ENCODE measurements at regions not wholly inside any gene's neighbourhood (a gene's known extent, or its start where the extent isn't known, plus 50 kb on each side); places are given as distances from the start of the nearest gene placed in this dataset.

DNA sequence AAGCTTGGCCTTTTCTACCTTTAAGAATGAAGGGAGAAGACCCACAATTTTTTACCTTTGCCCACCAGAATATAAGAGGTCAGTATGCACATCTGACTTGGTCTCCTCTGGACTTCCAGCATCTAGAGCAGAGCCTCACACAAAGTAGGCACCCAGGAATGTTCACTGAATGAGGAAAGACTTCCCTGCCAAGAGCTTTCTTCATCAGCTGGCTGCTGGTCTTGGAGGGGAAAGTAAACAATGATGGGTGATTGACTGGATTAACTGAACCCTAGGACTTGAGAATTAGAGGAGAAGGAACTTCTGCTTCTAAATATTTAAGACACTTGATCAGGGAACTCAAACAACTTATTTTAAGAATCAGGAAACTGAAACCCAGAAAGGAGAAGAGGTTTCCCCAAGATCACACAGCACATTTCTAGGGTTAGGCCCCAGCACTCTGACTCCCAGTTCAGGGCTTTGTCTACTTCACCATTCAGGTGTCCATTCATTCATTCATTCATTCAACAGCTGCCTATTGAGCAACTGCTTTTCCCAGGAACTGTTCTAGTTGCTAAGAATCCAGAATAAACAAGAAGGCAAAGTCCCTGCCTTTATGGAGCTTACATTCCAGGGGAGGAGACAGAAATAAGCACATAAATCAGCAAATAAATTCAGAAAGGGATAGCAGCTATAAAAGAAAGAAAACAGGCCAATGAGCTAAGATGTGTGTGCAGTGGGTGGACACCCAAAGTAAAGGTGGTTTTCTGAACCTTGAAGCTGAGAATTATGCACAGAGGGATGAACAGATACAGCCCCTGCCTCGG lies 216.9 kb upstream of the LRFN2 start:
- intact Hi-C loops (cut with DNase I; ENCODE audit: low total_unique reads), result no loop called here
- no peak overlapping the region for H3K4me3 ChIP-seq (ENCODE audit: low read depth, poor library complexity, severe bottlenecking)
- WGBS, 2 donors, result 85 to 89% methylated on average over 1 of the region's 1 CpG
- peak in 1 of 2 donors; percentile 25 for DNase-seq (ENCODE audit: low spot score in 2 of 2)
- no peak for TF ChIP-seq POLR2A (IDR thresholded peaks at IDR 0.05)
- TF ChIP-seq, protein P1, sequence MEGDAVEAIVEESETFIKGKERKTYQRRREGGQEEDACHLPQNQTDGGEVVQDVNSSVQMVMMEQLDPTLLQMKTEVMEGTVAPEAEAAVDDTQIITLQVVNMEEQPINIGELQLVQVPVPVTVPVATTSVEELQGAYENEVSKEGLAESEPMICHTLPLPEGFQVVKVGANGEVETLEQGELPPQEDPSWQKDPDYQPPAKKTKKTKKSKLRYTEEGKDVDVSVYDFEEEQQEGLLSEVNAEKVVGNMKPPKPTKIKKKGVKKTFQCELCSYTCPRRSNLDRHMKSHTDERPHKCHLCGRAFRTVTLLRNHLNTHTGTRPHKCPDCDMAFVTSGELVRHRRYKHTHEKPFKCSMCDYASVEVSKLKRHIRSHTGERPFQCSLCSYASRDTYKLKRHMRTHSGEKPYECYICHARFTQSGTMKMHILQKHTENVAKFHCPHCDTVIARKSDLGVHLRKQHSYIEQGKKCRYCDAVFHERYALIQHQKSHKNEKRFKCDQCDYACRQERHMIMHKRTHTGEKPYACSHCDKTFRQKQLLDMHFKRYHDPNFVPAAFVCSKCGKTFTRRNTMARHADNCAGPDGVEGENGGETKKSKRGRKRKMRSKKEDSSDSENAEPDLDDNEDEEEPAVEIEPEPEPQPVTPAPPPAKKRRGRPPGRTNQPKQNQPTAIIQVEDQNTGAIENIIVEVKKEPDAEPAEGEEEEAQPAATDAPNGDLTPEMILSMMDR (IDR thresholded peaks at IDR 0.05), result no peak

DNA sequence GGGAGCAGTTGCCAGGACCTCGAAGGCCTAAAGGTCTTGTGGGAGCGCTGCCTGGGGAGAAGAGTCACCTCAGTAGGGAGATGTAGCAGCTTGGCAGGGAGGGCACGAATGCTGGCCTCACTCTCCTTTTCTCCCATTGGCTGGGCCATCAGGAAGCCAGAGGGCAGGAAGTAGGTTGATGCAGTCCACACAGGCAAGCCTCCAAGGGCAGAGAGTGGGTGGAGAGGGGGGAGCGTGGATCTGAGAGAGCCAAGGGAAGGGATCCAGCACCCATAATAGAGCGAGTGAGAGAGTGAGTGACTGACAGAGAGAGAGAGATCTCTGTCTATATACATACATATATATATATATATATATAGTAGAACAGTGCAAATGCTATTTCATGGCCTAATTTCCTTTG lies 215.3 kb upstream of the LRFN2 start:
- no peak overlapping the region for H3K4me3 ChIP-seq (ENCODE audit: low read depth, poor library complexity, severe bottlenecking)
- intact Hi-C loops (cut with DNase I; ENCODE audit: low total_unique reads), result no loop called here
- WGBS, 2 donors, result 49 to 55% methylated on average over 5 of the region's 5 CpGs
- DNase-seq (ENCODE audit: low spot score in 2 of 2), result no peak
- TF ChIP-seq, protein P1 (IDR thresholded peaks at IDR 0.05), result no peak
- no peak for TF ChIP-seq POLR2A (IDR thresholded peaks at IDR 0.05)

DNA sequence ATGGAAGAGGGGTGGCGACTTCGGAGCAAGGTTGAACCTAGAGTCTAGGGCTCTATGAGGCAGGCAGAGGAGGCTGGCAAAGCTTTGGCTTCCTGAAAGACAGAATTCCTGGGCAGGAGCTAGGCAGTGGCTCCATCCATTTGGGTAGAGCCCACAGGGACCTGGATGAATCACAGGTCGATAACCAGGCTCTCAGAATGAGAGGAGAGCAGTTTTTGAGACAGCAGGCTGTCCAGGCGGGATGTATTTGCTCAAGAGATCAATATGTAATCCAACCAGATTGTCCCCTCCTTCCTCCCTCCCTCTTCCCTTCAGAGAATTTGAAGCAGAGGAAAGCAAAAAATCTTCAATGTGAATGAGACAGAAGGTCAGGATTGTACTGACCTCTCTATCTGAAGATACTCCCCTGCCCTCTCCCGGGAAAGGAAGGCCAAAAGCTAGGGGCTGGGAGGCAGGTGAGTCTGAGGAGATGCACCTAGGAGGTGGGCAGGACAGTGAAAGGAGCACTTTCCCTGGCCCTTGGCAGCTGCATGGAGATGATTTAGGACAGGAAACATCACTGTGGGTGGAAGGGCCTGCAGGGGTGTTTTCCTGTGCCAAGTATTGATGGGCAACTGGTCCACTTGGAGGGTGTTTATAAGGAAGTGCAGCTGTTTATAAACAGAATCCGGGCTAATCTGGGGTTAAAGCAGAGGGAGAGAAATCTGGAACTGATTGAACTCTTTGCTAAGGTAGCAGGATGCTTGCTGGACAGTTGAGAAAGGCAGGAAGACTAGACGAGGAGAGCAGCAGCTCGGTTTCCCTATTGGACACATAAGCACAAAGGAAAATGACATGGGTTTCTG lies 212.4 kb upstream of the LRFN2 start:
- TF ChIP-seq, protein P1 (IDR thresholded peaks at IDR 0.05), result no peak
- TF ChIP-seq POLR2A (IDR thresholded peaks at IDR 0.05), result no peak
- intact Hi-C loops (cut with DNase I; ENCODE audit: low total_unique reads), result no loop called here
- no peak overlapping the region for H3K4me3 ChIP-seq (ENCODE audit: low read depth, poor library complexity, severe bottlenecking)
- WGBS, 2 donors, result 79 to 80% methylated on average over 8 of the region's 8 CpGs
- no peak for DNase-seq (ENCODE audit: low spot score in 2 of 2)

DNA sequence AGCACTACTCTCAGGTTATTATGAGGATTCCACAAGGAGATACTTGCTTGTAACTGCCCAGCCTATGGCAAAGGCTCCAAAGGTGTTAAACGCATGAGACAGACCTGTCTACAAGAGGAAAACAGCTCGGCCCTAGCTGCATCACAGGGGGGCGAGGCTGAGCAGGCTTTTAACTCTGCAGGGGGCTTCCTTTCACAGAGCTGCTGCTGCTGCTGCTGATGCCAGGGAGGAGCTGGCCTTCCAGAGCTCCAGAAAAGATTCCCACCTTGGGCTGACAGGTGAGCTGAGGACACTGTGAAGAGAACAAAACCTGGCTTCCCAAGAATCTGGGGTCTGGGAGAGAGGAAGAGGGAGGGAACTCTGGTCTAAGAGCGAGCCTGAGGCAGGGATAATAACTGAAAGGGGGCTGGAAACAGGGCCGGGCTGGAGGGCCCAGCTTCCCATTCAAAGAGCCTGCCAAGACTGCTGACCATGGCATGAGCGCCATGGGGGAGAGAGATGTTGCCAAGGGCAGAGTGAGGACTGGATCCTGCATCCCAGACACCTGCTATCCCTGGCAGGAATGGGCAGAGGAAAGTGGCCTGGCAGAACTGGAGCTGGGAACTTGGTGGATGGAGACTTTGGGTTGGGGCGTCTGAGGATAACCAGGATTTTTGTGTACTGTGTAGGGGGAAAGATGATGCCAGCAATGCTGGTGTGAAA lies 211.1 kb upstream of the LRFN2 start:
- intact Hi-C loops (cut with DNase I; ENCODE audit: low total_unique reads), result no loop called here
- no peak for TF ChIP-seq POLR2A (IDR thresholded peaks at IDR 0.05)
- TF ChIP-seq, protein P1 (IDR thresholded peaks at IDR 0.05), result no peak
- 81 to 84% methylated on average over 7 of the region's 7 CpGs for WGBS, 2 donors
- DNase-seq (ENCODE audit: low spot score in 2 of 2), result no peak
- no peak overlapping the region for H3K4me3 ChIP-seq (ENCODE audit: low read depth, poor library complexity, severe bottlenecking)

DNA sequence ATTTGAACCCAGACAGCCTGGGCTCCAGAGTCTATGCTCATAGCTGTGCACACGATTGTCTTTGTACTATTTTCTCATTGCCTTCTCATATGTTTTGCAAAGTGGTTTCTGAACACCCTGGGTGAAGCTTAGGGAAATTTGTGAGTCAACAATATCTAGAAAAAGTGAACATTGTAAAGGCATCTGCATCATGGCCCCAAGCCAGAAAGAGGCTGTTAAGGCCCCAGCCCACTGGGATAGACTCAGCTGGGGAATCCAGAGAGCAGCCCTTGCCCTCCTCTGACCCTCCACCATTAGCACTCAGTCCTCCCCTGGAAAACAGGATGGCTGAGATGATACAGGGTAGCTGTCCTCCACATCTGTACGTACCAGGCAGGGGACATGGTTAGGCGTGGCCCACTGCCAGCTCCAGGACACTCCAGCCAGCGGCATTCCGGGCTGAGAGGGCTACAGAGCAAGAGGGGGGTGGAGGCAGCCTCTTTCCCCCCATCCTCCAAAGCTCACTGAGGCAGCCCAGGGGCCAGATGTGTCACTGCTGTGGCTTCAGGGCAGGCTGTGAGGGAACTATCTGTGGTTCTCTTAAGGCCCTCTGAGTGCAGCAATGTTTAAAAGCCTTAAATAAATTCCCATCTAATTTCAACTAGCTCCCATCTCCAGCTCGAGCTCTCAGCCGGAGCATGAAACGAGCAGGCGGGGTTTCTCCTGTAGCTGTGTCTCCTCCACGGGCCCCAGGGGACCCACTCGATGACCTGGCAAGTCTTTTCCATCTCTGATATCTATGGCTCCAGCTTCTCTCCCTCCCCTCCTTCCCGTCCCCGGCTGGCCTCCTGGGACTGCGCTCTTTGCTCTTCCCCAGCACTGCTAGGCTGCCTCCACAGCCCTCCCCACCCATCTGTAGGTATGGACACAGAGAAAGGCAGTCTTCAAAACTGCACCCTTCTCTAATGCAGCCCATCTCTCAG lies 209.4 kb upstream of the LRFN2 start:
- WGBS, 2 donors, result 66 to 77% methylated on average over 14 of the region's 14 CpGs
- no peak for DNase-seq (ENCODE audit: low spot score in 2 of 2)

More for the DNA sequence above, 209.4 kb upstream of the LRFN2 start:
- no peak overlapping the region for H3K4me3 ChIP-seq (ENCODE audit: low read depth, poor library complexity, severe bottlenecking)
- intact Hi-C loops (cut with DNase I; ENCODE audit: low total_unique reads), result no loop called here
- TF ChIP-seq, protein P1 (IDR thresholded peaks at IDR 0.05), result no peak
- TF ChIP-seq POLR2A (IDR thresholded peaks at IDR 0.05), result no peak
